ENCODE measurements at regions not wholly inside any gene's neighbourhood (a gene's known extent, or its start where the extent isn't known, plus 50 kb on each side); places are given as distances from the start of the nearest gene placed in this dataset.

GRCh38 chr22:47543447-47543846 lies 781.0 kb downstream of the TBC1D22A start:
- Histone ChIP-seq H3K36me3 (no peaks in the 10 kb centered on the region), H3K27me3 (replicated peaks; ENCODE audit: insufficient read depth) (no peaks in the 10 kb centered on the region), H3K4me1 (ENCODE audit: control insufficient read depth in 1 of 2, low read depth in 2 of 2) (no peaks in the 10 kb centered on the region), H3K4me3 (no peak overlapping the region), H3K9me3 (no peaks in the 10 kb centered on the region), H3K27ac (no peak overlapping the region)
- no peak for DNase-seq (ENCODE audit: low spot score)
- no peak for TF ChIP-seq CTCF (IDR thresholded peaks at IDR 0.05)
- ATAC-seq (ENCODE audit: insufficient number of reproducible peaks, low FRiP score, low read depth), result no peak

- TF ChIP-seq CTCF (IDR thresholded peaks at IDR 0.05), result no peak
- Histone ChIP-seq H3K27me3 (replicated peaks; ENCODE audit: insufficient read depth) (no peaks in the 10 kb centered on the region), H3K36me3 (no peaks in the 10 kb centered on the region), H3K27ac (no peak overlapping the region), H3K4me1 (ENCODE audit: control insufficient read depth in 1 of 2, low read depth in 2 of 2) (no peaks in the 10 kb centered on the region), H3K4me3 (no peak overlapping the region), H3K9me3 (no peaks in the 10 kb centered on the region)
- no peak for ATAC-seq (ENCODE audit: insufficient number of reproducible peaks, low FRiP score, low read depth)
- no peak for DNase-seq (ENCODE audit: low spot score)
Observed at GRCh38 chr22:47540011-47540410, 777.6 kb downstream of the TBC1D22A start.

GRCh38 chr22:47539374-47539773 lies 776.9 kb downstream of the TBC1D22A start:
- Histone ChIP-seq H3K27me3 (replicated peaks; ENCODE audit: insufficient read depth) (no peaks in the 10 kb centered on the region), H3K4me3 (no peak overlapping the region), H3K4me1 (ENCODE audit: control insufficient read depth in 1 of 2, low read depth in 2 of 2) (no peaks in the 10 kb centered on the region), H3K9me3 (no peaks in the 10 kb centered on the region), H3K36me3 (no peaks in the 10 kb centered on the region), H3K27ac (no peak overlapping the region)
- TF ChIP-seq CTCF (IDR thresholded peaks at IDR 0.05), result no peak
- no peak for DNase-seq (ENCODE audit: low spot score)
- no peak for ATAC-seq (ENCODE audit: insufficient number of reproducible peaks, low FRiP score, low read depth)

GRCh38 chr22:47535681-47536080 lies 773.2 kb downstream of the TBC1D22A start:
- no peak for TF ChIP-seq CTCF (IDR thresholded peaks at IDR 0.05)
- Histone ChIP-seq H3K36me3 (no peaks in the 10 kb centered on the region), H3K4me1 (ENCODE audit: control insufficient read depth in 1 of 2, low read depth in 2 of 2) (no peaks in the 10 kb centered on the region), H3K4me3 (no peak overlapping the region), H3K9me3 (no peaks in the 10 kb centered on the region), H3K27me3 (replicated peaks; ENCODE audit: insufficient read depth) (no peaks in the 10 kb centered on the region), H3K27ac (no peak overlapping the region)
- DNase-seq (ENCODE audit: low spot score) (no peak), ATAC-seq (ENCODE audit: insufficient number of reproducible peaks, low FRiP score, low read depth) (no peak)

GRCh38 chr22:47534804-47535410 lies 772.5 kb downstream of the TBC1D22A start:
- DNase-seq (ENCODE audit: low spot score) (no peak), ATAC-seq (ENCODE audit: insufficient number of reproducible peaks, low FRiP score, low read depth) (no peak)
- Histone ChIP-seq H3K4me1 (ENCODE audit: control insufficient read depth in 1 of 2, low read depth in 2 of 2) (no peaks in the 10 kb centered on the region), H3K4me3 (no peak overlapping the region), H3K27me3 (replicated peaks; ENCODE audit: insufficient read depth) (no peaks in the 10 kb centered on the region), H3K36me3 (no peaks in the 10 kb centered on the region), H3K27ac (no peak overlapping the region), H3K9me3 (no peaks in the 10 kb centered on the region)
- TF ChIP-seq CTCF (IDR thresholded peaks at IDR 0.05), result no peak
